HG03175 (cell line): ENCODE measurements at regions not wholly inside any gene's neighbourhood (a gene's known extent, or its start where the extent isn't known, plus 50 kb on each side); places are given as distances from the start of the nearest gene placed in this dataset.
A peak's percentile ranks its signal among the peaks of the same experiment; 100 is the strongest.

Experiments used
- ATAC-seq: cut with Tn5 transposase; IDR thresholded peaks from one replicate; pipeline ENCODE4 v1.9.1; 2021; ENCODE audit warnings: mild to moderate bottlenecking, moderate library complexity; ENCODE audit not compliant: unreplicated experiment

GRCh38 chr7:121810831-121811672 is 61.9 kb upstream of the PTPRZ1 start:
- no peak for ATAC-seq

DNA sequence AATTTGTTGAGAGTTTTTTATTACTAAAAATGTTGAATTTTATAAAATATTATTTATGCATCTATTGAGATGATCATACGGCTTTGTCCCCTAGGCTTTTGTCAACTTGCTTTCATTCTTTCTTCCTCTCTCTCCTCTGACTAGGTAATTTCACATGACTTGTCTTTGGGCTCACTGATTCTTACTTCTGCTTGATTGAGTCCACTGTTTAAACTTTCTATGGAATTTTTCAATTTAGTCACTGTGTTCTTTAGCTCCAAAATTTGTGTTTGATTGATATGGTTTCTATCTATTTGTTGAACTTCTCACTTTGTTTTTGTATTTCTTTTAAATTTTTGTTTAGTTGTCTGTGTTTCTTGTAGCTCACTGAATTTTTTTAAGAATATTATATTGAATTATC is 65.9 kb upstream of the PTPRZ1 start:
- ATAC-seq, result no peak

DNA sequence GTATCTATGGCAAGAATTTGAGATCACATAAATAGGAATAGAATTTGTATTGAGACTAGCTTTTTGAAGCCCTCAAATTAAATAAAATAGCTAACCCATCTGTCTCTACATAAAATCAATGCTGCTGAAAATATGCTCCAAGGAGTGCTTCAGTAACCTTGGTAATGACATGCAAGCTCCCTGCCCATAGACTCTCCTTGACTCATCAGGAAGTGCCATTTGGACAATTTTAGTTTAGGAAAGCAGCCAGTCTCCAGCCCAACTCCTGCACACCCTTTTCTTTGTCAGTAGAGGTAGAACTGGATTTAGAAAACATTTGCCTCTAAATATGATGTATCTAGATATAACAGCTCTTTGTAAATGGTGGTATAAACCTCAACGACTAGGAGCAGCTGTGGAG is 69.9 kb upstream of the PTPRZ1 start:
- ATAC-seq, result no peak

GRCh38 chr7:121800916-121801675 is 71.9 kb upstream of the PTPRZ1 start:
- no peak for ATAC-seq

DNA sequence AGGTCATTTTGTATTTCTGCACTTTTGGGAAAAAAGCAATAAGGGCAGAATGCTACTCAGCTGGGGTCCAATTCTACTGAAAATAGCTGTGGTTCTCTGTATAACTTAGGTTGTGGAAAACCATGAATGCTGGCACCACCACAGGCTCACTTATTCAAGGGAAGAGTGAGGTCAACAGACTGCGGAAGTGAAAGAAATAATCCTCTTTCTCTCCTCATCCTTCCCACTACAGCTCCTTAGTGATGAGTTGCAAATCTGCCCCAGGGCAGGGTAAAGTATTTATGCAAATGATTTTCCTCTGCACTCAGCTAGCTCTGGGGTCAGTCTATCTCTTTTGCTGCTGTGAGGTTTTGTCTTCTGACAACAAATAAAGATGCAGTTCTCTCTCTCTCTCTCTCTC is 74.1 kb upstream of the PTPRZ1 start:
- no peak for ATAC-seq

- no peak for ATAC-seq
Observed at GRCh38 chr7:121798453-121798840, 74.5 kb upstream of the PTPRZ1 start.

- ATAC-seq, result no peak
Observed at GRCh38 chr7:121797657-121798452, 75.1 kb upstream of the PTPRZ1 start.

- ATAC-seq, result no peak
Observed at GRCh38 chr7:121796936-121797656, 75.9 kb upstream of the PTPRZ1 start.

- no peak for ATAC-seq
Observed at GRCh38 chr7:121796381-121796780, 76.6 kb upstream of the PTPRZ1 start.

- no peak for ATAC-seq
Observed at GRCh38 chr7:121795736-121796135, 77.2 kb upstream of the PTPRZ1 start.

DNA sequence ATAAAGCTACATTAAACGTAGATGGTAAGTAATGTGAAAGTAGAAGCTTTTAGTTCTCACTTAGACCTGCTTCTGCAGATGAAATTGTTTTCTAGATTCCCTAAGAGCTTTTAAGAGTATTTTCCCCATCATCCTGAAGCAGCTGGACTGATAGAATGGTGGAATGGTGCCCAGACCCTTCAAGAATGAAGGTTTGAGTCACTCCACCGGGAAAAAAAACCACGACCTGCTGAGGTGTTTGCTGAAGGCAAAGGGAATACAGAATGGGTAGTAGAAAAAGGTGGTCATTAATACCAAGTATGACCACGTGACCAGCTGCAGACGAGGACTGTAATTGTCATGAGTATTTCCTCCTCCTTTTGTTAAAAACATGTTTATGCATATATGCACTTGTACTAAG is 79.2 kb upstream of the PTPRZ1 start:
- no peak for ATAC-seq

DNA sequence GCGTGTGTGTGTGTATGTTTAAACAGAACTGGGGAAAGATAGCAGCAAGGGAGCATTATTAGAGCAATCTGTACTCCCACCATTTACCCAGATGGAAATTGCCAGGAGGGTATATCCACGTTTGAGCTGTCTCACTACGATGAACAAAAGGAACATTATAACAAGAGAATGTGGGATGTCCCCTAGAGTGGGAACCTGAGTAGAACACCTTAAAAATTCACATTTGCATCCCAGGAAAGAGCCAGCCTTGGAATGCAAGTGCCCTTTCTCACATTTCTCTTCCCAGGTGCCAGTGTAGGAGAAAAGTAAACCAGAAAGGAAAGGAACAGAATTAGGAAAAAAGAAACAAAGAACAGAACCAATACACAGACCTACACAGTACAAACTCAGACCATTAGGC is 95.3 kb upstream of the PTPRZ1 start:
- no peak for ATAC-seq

DNA sequence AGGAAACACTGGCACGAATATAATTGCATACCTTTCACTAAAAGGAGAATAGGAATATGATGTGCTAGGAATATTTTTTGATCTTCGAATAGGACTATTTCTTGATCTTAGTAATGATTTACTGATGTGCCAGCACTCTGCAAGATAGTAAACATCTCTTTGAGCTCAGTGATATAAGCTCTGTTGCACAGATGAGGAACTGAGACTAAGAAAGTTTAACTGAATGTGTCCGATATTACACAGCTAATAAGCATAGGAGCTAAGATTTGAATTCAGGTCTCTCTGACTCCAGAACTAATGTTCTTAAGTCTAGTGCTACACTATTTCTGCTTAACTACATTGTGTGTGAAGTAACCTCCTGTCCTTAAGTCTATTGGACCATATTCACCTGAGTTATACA is 98.4 kb upstream of the PTPRZ1 start:
- peak; percentile 48 for ATAC-seq

- no peak for ATAC-seq
Observed at GRCh38 chr7:121766676-121767075, 106.3 kb upstream of the PTPRZ1 start.

DNA sequence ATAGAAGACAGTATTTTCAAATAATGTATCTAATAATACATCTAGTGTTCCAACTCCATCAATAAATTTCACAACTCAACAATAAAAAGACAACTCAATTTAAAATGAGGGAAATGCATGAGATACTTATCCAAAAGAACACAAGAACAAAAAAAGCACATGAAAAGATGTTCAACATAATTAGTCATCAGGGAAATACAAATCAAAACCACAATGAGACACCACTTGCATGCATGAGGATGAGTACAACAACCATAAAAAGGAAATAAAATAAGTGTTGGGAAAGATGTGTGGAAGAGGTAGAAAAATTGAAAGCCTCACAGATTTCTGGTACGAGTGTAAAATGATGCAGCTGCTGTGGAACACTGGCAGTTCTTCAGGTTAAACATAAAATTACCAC is 111.6 kb upstream of the PTPRZ1 start:
- no peak for ATAC-seq

DNA sequence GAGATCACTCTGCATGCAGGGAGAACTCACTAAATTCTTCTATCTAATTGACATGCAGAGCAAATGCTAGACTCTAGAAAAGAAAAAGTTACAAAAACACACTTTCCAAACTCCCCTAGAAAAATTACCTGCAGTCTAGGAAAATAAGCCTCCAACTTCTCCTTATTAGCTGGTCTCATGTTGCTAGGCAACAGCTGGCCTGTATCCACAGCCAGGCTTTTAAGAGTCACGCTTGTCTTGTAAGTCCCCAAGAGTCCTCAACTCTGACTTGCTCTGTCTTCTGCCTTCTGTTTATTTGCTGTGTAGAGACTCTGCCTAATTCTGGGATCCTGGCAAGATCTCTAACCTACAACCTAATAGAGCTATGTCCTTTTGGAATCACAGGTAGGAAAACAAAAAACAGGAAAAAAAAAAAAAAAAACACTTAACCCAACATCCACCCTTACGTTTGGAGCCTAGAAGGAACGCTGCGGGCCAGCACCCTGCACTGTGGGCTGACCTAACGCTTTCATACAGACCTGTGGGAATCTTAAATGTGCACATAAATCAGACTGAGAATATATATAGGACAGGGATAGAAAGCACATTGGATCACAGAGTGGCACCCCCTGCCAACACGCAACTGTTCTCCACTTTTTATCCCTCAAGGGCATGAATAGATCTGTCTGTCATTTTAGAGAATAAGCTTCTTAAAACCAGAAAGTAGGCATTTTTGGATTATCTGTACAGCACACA is 117.0 kb upstream of the PTPRZ1 start:
- ATAC-seq, result no peak

DNA sequence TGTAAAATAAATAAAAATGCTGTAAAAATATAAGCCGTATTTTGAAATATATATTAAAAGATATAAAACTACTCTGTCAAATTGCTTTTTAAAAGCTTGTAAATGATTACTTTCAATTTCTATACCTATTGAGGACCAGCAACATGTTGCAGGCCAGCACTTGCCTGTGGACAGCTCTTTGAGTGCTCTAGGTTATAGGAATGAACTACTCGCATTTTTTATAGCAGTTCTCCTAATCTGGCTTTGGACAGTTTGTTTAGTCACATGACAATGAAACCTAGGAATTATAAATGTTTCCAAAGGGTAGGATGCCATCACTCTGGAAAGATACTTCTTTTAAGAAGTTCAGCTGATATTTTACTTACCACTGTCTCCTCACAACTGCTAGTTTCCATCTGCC is 117.7 kb upstream of the PTPRZ1 start:
- no peak for ATAC-seq

- ATAC-seq, result no peak
Observed at GRCh38 chr7:121753944-121754343, 119.0 kb upstream of the PTPRZ1 start.

DNA sequence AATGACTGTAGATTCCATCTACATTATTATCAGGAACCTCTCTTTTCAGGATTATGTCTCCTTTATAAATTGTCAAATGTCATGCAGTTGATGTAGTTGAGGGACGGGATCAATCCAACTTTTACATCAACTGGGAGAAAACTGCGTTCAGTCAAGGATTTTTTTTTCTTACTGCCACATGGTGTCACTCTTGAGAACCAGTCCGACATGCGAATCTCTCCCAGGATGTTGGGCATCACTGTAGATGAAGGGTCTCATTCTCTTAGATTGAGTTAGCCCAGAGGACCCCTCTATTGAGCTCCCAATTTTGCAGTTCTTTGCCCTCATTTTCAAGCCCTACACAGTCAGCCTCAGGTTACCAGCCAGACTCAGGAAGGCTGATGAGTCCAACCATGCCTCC is 120.3 kb upstream of the PTPRZ1 start:
- no peak for ATAC-seq

GRCh38 chr7:121748546-121748945 is 124.4 kb upstream of the PTPRZ1 start:
- no peak for ATAC-seq
